ENCODE measurements at regions not wholly inside any gene's neighbourhood (a gene's known extent, or its start where the extent isn't known, plus 50 kb on each side); places are given as distances from the start of the nearest gene placed in this dataset.
"Not testable (repeated sequence)": the region's sequence is repeated elsewhere in the genome, so short reads cannot be mapped to it uniquely, and the experiment has no call there.

DNA sequence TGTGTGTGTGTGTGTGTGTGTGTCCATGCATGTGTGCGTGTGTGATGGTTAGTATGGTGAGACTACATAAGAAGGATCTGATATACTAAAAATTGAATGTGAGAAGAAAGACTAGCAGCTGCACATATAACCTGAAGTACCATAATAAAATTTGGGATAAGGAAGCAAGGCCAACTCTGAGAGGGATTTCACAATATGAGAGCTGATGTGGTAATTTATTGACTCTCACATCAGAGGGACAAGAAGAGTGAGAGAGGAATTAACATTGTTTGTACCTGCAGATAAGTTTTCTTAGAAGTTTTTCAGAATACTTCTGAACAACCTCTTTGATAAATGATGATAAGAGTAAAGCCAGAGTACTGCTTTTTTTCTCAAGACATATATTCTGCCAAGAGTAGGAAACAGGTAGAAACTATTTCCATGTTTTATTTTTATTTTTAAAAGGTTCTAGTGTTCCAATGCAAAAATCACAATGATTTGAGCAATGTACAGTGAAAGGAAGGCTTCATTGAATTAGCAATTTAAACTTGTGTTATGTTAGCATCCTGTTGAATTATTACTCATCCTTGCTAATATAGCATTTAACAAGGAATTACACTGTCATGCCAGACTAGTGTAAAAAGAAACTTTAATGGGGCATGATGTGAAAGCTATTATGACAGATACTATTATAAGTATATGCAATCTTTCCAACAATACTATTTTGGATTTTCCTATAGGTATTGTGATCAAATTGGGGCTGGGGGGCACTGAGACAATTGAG lies 415.5 kb upstream of the ARPP21 start:
- Histone ChIP-seq H3K27ac (no peak overlapping the region), H3K4me3 (no peak overlapping the region)

DNA sequence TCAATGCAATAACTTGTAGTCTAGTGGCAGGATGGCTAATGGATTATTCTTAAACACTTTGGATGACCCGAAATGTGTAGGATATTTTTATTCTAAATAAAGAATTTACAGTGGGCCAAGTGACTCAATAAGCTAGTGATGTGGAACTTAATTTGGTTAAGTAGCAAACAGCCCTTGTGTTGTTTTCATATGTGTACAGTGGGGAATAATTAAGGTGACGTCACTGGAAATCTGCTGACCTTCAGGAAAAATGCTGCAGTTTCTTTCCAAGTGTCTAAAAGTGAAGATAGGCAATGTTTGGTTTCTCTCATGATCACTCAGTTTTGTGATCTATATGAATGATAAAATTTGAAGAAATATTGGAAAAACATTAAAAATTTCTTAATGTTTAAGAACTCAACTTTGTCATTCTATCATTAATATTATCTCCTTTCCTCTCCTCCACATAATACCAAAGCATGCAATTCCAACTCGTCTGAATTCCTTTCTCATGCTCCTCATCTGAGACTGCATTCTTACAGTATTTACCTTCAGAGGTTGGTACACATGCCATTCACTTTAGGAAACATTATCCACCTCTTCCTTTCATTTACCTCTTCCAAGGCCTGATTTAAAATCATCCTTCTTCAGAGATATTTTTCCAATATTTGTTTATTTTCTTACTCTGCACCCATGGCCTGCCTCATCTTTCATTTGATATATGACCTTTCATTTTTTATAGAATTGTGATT lies 414.6 kb upstream of the ARPP21 start:
- Histone ChIP-seq H3K27ac (no peak overlapping the region), H3K4me3 (no peak overlapping the region)

GRCh38 chr3:35241236-35241635 lies 398.1 kb upstream of the ARPP21 start:
- no peak overlapping the region for H3K27ac ChIP-seq
- no peak overlapping the region for H3K4me3 ChIP-seq

DNA sequence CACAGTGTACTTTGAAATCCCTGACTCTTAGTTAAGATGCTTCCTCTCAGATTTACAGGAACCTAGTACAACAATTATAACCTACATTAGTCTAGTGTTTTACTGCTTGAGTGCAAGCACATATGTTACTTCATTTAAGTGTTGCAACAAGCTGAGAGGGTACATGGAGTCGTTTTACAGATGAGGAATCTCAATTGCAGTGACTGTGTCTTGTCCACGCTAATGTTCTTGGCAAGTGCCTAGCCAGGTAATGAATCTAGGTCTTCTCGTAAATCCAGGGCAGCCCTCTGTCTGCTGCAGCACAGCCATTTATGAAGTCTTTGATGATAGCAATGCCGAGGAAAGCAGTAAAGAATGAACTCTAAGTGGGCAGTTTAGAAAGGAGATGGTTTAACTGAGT lies 384.4 kb upstream of the ARPP21 start:
- Histone ChIP-seq H3K4me3 (no peak overlapping the region), H3K27ac (no peak overlapping the region)

DNA sequence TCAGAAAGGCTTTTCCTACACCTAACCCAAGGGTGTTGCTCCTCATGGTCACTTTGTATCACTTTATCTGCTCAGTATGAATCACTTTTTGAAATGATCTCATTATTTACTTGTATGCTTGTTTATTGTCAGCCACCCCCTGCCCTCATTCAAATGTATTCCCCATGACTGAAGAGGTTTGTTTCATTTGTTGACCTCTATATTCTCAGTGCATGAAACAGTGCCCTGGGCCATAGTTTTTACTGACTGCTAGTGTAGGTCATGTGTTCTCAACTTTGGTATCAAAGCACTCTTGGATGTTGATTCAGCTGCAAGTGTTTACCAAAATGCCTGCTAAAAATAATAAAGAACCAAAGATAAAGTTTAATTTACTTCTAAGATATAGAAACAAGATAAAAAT lies 381.7 kb upstream of the ARPP21 start:
- H3K27ac ChIP-seq = no peak overlapping the region

GRCh38 chr3:35262406-35262805 lies 376.9 kb upstream of the ARPP21 start:
- Histone ChIP-seq H3K27ac (no peak overlapping the region), H3K4me3 (no peak overlapping the region)

More for the DNA sequence above, 381.7 kb upstream of the ARPP21 start:
- no peak overlapping the region for H3K4me3 ChIP-seq

DNA sequence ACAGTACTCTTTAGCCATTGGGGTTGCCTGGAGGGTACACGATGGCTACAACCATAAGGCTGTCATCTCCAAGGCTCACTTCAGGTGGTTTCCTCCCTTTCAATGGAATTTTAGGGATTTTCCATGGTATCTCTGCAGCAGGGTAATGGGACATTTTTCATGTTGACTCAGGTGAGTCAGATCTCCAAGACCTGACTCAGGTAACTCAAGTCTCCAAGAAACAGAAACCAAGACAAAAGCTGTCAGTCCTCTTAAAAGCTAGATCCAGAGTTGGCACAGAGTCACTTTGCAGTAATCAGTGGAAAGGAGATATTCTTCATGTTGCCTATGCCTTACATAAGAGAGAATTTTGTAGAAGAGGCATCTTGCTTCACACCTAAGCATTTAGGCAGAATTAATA lies 375.8 kb upstream of the ARPP21 start:
- H3K4me3 ChIP-seq = no peak overlapping the region
- no peak overlapping the region for H3K27ac ChIP-seq

DNA sequence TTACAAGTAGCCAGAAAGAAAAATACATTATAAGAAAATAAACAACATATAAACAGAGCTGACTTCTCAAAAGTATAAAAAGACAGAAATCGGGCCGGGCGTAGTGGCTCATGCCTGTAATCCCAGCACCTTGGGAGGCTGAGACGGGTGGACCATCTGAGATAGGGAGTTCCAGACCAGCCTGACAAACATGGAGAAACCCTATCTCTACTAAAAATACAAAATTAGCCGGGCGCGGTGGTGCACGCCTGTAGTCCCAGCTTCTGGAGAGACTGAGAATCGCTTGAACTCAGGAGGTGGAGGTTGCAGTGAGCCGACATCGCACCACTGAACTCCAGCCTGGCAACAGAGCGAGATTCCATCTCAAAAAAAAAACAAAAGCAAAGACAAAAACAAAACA lies 373.3 kb upstream of the ARPP21 start:
- not testable (repeated sequence) for H3K27ac ChIP-seq, H3K4me3 ChIP-seq

GRCh38 chr3:35275768-35276167 lies 363.6 kb upstream of the ARPP21 start:
- Histone ChIP-seq H3K4me3 (no peak overlapping the region), H3K27ac (no peak overlapping the region)

DNA sequence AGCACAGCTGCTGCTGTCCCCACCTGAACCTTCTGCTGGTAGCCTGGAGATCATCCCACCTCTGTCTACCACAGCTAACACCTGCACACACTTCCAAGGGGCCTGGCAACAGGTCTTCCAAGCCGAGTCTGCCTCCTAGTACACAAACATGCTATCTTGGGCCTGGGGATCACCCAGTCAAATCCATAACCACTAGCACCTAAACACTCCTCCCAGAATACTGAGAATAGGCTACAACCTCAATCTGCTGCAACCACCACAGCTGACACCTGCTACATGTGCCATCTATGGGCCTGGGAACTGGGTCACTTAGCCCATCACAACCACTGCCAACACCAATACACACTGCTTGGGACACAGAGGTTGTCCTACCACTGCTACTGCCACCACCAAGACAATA lies 362.8 kb upstream of the ARPP21 start:
- Histone ChIP-seq H3K4me3 (no peak overlapping the region), H3K27ac (no peak overlapping the region)

DNA sequence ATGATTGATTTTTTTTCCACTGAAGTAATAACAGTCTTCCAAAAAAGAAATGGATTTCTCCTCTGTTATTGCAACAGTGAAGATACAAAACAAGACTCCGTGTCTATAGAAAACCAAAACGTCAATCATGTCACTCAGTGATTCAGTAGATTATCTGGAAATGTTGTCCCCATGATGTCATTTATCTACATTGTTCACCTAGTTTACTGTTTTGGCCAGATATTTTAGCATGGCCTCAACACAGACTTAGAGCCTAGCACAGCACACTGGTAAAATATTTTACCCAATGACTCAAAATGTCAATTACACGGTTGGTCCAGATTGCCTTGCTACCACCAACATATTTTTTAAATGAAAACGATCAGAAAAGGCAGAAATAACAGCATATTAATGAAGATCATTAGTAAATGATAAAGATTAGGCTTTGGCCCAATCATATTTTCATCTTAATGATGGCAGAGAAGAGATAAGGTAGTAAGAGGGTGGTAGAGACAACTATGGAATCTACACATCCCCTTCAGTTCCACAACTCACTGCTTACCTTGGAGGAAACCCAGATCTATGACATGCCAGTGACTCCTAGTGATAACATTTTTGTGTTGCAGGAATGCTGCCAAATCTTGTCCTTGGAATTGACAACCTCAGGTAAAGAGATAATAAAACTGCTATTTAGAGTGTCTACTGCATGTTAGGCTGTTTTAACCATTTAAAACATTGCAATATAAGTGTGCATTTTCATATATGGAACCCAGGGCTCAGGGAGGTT lies 347.7 kb upstream of the ARPP21 start:
- no peak overlapping the region for H3K4me3 ChIP-seq
- no peak overlapping the region for H3K27ac ChIP-seq

DNA sequence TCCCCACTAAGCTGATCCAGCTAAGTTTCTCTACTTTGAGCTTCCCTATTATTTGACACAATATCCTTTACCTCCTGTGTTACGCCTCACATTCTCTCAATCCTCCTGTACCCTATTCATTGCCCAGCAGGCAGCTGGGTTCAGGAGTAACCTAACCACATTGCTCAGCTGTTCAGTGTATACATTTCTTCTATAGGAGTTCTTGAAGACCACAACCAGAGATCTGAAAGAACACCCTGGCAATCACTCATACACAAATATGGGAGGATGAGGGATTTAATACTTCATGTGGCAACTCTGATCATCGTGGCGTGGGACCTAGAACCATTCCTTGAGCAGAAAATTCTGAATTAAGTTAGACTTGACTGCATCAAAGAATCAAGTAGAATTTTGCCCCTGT lies 346.8 kb upstream of the ARPP21 start:
- H3K27ac ChIP-seq = no peak overlapping the region
- no peak overlapping the region for H3K4me3 ChIP-seq

GRCh38 chr3:35295906-35296305 lies 343.4 kb upstream of the ARPP21 start:
- Histone ChIP-seq H3K4me3 (no peak overlapping the region), H3K27ac (no peak overlapping the region)

GRCh38 chr3:35296533-35296932 lies 342.8 kb upstream of the ARPP21 start:
- no peak overlapping the region for H3K27ac ChIP-seq

GRCh38 chr3:35296944-35297343 lies 342.4 kb upstream of the ARPP21 start:
- H3K27ac ChIP-seq, H3K4me3 ChIP-seq: not testable (repeated sequence)

More at GRCh38 chr3:35296533-35296932, 342.8 kb upstream of the ARPP21 start:
- no peak overlapping the region for H3K4me3 ChIP-seq

DNA sequence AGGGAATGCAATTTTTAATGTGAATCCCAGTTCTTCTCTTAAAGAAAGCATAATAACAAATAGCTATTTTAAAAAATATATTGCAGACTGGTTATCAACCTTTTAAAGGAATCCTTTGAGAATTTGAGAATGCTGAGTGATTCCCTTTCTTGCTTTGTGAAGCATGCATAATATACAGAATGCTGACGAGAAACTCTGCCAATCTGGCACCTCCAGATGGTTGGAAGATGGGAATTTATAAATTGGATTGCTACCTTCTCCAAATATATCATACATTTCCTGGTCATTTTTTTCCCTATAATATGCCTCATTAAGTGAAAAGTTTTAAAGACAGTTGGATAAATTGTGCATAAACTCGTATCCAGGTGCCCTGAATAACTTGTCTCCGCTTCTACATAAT lies 333.9 kb upstream of the ARPP21 start:
- H3K4me3 ChIP-seq = no peak overlapping the region
- no peak overlapping the region for H3K27ac ChIP-seq

- H3K27ac ChIP-seq = no peak overlapping the region
Observed at GRCh38 chr3:35307296-35307695, 332.0 kb upstream of the ARPP21 start.

DNA sequence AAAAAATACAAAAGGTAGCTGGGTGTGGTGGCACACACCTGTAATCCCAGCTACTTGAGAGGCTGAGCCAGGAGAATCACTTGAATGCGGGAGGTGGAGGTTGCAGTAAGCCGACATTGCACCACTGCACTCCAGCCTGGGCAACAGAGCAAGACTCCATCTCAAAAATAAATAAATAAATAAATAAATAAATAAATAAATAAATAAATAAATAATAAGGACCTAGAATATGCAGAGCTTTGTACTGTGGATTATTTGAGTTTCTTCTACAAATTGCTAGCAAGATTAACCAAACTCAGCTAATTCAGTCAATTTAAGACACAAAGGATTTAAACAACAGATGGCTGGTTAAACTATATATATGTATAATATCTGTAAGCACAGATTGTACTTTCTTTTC lies 322.5 kb upstream of the ARPP21 start:
- H3K27ac ChIP-seq, H3K4me3 ChIP-seq: not testable (repeated sequence)

More at GRCh38 chr3:35307296-35307695, 332.0 kb upstream of the ARPP21 start:
- H3K4me3 ChIP-seq = no peak overlapping the region

- H3K27ac ChIP-seq = no peak overlapping the region
- H3K4me3 ChIP-seq = no peak overlapping the region
Observed at GRCh38 chr3:35320646-35321407, 318.5 kb upstream of the ARPP21 start.

GRCh38 chr3:35322070-35322469 lies 317.3 kb upstream of the ARPP21 start:
- Histone ChIP-seq H3K4me3 (no peak overlapping the region), H3K27ac (no peak overlapping the region)

All from skin epidermis (tissue), 12 donors.